ENCODE measurements at regions not wholly inside any gene's neighbourhood (a gene's known extent, or its start where the extent isn't known, plus 50 kb on each side); places are given as distances from the start of the nearest gene placed in this dataset.

DNA sequence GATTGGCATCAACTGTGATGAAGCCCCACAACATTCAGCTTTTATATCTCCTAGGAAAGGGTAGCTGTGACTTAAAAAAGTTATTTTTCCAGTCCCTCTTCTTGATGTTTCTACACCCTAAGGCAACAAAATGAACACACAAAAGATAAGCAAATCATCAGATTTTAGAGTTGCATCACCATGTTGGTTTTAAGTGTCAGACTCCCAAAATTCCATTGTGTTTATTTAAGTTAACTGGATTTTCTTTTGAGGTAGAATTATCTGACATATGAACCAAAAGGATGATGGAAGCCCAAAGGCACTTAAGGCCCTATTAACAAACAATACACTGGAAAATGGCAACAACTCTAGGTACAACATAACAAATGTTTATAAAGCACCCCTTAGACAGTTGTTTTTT lies 261.7 kb upstream of the SLC39A10 start:
- DNase-seq: no peak

DNA sequence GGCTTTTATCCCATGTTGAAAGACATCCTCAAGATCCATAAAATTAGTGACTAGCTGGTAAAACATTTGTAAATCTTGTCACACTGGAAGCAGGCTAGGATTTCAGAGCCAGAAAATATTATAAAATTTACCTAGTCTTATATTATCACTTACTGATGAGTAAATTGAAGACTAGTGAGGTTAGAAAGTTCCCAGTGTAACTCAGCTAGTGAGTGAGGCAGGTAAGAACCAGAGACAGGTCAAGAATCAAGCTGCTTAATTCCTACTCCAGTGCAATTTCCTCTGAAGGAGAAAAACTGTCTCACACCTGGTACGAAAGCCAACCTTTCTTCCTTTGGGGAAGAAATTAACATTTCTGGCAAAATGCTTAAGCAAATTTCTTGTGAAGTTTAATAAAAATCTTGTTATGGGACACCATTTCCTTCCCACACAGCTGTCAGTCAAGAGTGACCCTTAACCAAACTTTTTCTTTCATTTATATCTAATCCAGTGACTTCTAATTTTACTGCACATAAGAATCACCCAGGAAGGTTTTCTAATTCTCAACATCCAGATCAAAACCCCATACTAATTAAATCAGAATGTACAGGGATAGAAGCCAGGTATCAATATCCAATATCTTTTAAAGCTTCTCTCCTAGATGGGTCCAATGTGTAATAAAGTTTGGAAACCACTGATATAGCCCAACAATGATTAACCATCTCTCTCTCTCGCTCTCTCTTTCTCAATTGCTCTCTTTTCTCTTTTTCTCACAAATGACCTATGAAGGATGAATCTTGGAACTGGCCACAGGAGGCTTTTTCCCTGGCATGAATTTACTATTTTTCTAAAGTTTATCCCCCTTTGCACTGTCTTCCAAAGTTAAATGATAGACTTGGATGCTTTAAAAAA lies 264.3 kb upstream of the SLC39A10 start:
- no peak for DNase-seq

DNA sequence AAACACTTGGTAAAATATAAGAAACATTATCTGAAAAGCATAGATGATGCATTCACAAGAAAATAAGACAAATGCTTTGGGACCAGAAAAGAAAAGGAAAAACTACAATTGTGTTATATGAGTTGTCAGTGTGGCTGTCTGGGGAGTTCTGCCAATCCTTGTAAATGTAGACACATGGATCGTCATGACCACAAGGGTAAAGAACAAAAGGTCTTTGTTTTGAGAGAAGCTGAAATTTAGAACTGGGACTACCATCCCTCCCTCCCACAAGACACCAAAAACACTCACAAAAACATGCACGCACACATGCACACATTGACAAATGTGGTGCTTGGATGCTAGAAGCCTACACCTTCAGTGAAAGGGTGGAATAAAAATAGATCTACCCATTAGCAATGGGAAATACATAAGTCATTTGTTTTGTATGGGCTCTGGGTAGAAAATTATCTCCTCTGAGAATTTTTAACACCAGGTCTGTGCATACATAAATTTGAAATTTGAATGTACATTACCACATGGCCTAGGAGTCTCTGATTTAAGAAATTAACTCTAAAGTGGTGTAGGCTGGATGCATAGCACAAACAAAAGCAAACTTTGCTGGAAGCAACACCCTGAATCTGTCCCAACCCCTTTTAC lies 266.2 kb upstream of the SLC39A10 start:
- no peak for DNase-seq

DNA sequence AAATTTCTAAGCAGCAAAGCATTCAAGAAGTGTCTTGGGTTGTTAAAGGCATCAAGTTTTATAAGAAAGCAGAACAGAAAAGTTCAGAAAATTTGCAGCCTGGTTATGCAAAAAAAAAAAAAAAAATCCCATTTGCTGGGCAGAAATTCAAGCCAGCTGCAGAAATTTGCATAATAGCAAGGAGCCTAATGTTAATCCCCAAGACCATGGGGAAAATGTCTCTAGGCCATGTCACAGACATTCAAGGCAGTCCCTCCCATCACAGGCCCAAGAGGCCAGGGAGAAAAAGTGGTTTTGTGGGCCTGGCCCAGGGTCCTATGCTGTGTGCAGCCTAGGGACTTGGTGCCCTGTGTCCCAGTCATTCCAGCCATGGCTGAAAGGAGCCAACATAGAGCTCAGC lies 269.0 kb upstream of the SLC39A10 start:
- DNase-seq: no peak

DNA sequence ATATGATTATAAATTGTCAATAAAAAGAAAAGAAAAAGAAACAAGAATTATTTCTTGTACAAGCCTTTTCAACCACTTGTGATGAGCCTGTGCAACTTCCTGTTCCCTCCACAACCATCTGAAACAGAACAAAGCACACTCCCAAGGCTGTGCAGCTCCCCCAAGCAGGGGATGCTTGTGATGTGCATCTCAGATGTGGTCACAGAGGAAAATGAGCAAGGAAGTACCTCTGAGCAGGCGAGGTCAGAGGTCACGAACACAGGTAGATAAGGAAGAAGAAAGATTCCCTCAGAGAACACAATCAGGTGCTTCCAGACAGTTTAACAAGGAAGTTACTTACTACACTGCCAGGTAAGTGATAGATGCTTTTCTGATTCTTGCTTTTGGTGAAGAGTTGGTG lies 274.8 kb upstream of the SLC39A10 start:
- no peak for DNase-seq

DNA sequence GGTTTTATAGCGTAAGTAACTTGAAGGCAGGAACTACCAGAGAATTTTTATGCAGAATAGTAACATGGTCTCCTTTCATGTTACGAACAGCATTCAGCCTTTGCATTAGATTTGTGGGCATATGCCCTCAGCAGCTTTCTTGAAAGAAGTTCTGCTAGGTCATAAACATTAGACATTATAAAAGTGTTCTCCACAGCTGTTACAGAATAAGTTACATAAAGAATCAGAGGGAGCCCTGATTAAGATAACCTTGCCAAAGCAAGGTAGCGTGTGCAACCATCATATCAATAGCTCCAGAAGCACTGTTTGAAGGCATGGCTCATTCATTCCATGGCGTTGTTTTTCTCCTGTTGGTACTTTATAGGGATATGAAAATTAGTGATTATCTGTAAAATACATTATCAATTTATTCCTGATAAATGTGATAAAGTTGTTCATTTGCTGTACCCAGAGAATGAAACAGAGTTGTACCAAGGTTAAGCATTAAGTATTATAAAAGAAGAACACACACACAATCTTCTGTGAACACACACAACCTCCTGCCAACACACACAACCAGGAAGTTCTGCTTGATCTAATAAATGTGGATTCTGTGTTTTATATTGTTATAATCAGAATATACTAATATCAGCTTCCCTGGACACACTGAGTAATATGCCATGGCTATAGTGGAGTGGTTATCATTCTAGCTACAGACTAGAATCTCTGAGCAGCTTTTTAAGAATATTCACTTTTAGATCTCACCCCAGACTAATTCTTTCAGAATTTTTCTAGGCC lies 286.7 kb upstream of the SLC39A10 start:
- DNase-seq: no peak

DNA sequence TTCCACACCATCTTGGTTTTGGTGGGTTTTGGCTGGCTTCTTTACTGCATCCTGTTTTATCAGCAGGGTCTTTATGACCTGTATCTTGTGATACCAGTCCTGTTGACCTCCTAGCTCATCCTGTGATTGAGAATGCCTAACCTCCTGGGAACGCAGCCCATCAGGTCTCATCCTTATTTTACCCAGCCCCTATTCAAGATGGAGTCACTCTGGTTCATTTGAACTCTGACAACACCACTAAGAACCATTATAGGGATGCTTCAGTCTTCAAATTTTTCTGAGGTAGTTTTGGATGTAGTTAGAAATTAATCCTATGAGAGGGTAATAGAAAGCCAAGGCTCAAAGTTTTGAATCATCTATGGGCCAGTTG lies 287.8 kb upstream of the SLC39A10 start:
- no peak for DNase-seq

DNA sequence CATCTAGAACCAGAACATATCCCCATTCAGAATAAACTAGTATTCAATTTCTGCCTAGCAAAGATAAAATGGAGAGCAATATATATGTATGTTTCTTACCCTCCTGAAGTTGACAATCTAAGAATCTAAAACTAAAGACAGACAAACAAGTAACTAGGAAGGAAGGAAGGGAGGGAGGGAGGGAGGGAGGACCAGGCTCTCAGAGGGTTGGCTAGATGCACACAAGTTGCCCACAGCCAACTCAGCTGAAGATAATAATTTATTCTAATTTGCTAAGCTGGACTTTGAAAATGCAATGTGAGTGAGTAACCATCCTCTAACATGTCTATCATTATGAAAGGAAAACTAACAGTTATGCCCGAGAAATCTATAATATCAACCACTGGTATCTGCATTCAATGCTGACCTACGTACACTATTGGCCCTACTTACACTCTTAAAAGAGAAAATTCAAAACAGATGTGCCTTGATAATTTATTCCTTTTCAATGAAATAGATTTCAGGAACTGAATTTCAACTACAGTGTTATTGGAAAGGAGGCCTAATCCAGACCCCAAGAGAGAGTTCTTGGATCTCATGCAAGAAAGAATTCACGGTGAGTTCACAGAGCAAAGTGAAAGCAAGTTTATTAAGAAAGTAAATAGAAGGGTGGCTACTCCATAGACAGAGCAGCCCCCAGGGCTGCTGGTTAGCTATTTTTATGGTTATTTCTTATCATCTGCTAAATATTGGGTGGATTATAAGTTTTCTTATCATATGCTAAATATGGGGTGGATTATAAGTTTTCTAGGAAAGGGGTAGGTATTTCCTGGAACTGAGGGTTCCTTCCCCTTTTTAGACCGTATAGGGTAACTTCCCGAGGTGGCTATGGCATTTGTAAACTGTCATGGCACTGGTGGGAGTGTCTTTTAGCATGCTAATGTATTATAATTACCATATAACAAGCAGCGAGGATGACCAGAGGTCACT lies 288.5 kb upstream of the SLC39A10 start:
- DNase-seq: no peak

DNA sequence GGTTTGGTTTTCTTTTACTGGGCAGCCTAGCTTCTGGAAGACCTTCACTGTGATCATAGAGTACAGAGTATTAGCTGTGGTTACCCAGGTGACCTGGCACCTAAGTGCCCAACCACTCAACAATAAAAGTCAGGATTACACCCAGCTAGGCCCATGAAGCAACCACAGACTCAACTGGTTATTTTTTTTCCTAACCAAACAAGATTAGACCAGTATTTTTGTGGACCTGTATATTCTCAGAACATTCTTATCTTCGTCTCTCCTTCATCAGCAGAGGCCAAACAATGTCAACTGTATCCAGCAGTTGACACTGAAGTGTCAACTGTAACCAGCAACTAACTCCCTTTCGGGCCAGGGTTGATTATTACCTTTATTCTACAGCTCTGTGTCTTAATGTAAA lies 289.2 kb upstream of the SLC39A10 start:
- DNase-seq: no peak

DNA sequence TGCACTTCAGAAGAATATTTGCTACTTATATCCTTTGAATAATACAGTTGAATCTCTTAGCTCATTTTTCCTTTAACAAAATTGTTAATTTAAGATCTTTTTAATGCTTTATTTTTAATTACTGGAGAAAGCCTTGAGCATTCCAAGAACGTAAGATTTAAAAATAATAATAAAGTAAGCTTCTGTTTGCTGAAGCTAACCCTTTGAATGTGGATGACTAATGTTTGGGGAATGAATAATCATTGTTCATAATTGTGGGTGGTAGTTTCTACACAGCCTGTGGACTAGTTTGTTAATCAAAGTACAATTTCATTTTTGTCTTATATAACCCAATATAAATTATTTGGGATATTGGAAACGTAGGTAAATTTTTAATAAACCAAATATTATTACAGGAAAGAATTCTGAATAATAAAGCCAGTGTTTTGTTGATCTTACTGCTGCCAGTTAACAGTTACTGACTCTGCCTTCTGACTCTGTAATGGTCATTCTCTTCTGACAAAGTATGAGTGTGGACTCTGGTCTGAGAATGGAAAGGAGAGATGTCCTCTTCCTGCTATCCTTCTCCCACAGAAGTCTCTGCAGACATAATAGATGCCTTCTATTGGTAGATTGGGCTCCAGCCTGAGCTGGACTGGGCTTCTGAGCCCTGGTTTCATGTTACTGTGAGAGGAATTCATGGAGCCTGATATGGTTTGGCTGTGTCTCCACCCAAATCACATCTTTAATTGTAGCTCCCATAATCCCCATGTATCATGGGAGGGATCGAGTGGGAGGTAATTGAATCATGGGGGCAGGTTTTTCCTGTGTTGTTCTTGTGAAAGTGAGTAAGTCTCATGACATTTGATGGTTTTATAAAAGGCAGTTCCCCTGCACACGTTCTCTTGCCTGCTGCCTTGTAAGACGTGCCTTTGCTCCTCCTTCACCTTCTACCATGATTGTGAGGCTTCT lies 292.7 kb upstream of the SLC39A10 start:
- DNase-seq: no peak

DNA sequence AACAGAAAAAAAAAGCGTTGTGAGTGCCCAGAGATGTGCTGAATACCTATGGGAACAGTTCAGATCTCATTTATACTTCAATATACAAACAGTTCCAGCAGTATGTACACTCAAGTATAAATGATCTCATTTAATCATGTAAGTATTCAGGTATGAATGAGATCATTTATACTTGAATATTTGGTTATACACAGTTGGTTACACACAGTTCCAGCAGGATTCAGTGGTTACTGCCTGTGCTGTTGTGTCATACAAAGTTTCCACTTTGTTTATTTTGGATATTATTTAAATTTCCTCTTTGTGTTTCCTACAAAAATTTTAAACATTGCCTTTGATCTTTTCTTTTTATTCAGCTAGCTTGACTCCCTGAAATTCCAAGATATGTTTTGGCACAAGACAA lies 293.5 kb upstream of the SLC39A10 start:
- no peak for DNase-seq

DNA sequence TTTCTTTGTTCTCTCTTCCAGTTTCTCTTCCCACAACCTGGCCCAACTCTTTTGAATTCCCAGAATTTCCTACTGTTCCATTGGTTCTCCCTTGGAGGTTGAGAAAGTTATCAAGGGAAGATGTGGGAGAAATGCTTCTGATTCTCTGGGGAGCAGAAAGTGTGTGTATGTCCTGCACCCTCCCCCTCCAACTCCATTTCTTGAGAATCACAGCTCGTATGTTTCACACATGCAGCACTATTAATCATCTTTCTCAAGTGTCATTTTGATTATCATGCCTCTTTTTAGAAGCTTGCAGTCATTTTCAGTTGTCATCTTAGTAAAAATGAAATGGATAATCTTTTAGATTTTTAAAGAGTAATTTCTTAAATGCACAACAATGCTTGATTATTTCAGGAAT lies 296.8 kb upstream of the SLC39A10 start:
- no peak for DNase-seq

DNA sequence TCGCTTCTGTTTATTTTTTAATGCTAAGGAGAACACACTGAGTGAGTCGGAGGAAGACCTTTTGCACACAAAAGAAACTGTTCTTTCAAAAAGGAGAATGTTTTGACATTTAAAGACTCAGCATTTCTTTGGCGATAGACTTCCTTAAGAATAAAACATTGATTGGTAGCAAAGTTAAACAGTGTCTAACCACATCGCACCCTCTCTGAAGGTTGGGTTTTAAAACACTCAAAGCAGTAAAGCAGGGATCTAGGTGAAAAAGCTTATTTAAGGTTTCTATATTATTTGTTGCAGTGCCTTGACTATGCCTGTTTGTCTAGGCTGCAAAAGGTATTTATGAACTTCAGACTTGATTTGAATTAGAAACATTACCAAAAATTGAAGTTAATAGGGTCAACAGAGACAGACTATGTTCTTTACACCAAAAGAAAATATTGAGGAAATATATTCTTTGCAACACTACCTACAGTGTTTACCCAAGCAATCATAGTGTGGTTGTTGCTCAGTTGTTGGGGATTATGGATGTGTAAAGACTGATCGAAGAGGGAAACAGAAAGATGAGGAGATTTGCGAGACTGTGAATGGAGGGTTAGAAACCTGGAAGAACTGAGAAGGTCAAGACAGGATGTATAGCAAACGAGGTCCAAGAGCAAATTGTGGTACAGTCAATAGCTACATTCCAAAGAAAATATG lies 297.8 kb upstream of the SLC39A10 start:
- DNase-seq: no peak

DNA sequence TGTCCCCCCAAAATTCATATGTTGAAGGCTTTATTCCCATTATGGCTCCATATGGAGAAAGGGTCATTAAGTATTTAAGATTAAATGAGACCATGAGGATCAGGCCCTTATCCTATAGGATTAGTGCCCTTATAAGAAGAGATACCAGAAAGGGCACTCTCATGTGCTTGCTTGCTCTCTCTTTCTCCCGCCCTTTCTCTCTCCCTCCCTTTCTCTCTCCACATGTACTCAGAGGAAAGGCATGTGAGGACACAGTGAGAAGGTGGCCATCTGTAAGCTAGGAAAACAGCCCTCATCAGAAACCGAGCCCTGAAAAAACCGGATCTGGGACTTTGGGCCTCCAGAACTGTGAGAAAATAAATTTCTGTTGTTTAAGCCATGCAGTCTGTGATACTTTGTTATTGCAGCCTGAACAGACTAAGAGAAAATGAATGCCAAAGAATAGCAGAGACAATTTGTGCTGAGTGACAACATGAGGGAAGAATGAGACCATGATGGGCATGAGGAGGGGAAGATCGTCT lies 300.0 kb upstream of the SLC39A10 start:
- no peak for DNase-seq

DNA sequence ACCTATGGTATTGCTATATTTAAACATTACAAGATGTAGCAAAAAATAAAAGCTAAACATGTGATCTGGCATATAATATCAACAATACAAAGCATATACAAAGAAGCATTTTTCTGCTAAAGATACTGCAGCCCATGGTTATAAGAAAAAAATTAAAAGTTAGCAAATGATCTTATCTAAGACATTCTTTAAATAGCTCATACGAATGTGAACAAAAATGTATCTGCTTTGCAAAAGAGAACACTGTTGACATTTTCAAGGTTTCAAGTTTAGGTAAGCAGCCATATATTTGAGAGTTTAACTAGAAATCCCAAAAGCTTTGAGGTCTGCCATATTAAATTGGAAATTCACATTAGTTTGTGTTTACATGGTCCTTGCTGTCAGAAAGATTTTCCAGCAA lies 301.0 kb upstream of the SLC39A10 start:
- no peak for DNase-seq

DNA sequence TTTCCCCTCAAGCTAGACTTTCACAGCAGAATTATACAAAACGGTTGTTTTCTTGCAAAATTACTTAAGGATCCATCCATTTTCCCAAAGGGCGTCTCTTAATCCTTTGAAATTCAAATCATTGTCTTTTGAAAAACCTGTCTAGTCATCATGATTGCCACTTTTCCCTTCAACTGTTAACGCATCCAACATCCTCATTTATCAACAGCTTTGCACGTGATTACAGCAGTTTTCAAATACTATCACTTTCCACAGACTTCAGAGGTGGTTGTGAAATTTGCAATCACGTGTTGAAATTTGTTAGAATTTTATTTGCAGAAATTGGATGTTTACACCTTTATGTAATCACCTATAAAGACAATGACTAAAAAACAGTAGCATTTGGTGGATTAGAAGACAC lies 304.4 kb upstream of the SLC39A10 start:
- no peak for DNase-seq

DNA sequence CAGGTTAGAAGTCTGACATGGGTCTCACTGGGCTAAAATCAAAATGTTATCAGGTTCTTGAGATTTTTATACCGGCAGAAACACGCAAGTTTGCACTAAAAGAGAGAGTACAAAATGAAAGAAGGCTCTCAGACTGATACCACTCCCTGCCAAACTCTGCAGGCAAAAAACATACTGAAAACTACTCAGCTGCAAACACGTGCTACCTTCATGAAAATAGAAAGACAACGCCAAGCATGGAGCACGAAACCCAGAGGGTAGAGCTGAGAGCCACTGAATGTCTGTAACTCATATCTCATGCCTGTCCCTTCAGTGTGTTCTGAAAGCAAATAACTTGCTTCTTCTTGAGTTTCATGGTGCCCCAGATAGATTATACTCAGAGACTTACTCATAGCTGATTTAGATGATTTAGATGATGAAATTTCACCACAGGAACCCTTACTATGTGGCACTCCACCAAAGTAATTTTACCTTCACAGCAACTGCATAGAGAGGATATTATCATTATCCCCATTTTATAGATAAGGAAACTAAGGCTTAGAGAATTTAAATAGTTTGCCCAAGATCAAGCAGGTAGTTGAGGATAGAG lies 313.0 kb upstream of the SLC39A10 start:
- no peak for DNase-seq

DNA sequence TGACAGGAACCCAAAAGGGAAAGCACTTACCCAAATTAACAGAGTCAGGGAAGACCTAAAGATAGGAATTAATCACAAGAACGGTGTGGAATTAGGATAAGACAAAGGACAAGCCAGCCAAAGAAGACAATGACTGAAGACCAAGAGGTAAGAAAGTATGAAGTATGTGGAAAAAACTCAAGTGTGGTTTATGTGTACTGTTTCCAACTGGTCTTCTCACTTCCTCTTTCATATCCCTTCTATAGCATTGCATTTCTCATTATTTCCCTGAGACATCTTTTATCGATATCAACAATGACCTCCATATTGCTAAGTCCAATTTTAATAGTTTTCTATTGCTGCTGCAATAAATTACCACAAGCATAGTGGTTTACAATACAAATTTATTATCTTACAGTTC lies 313.5 kb upstream of the SLC39A10 start:
- DNase-seq: no peak

DNA sequence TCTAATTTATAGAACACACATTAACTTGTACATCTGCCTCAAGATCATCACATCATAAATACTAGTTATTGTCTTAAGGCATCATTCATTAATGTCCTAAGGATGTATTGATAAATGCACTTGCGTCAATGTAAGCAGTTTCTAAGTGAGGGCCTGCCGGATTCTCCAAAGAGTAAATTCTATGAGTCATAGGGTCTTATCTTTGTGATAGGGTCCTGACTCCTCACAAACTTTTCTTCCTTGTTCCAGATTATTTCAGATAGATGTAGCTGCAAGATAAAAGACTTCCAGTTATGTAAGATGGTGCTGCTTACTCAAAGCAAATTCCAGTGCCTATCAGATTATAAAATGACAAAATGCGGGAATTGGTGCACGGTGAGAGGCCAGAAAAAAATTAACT lies 315.0 kb upstream of the SLC39A10 start:
- no peak for DNase-seq

DNA sequence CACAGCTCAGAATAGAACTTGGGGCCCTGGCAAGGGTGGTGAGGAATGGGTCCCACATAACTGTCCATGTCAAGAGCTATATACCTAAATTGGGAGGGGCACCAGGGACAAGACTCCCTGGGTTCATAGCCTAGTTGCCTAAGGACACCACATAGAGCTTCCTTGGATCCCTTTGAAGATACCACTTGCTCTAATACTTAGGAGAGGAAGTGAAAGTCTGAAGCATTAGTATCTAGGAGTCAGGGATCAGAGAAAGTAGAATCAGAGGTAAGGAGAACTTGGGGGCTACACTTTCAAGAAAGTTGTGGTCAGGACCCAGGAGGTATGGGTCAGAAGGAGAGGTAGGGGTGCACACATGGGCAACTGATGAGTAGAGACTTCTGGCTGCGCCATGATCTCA lies 318.2 kb upstream of the SLC39A10 start:
- DNase-seq: no peak

Data from NCI-H2029 treated with DMSO at 0.1 percent for 48 hours (cell line).